22Rv1 (cell line): ENCODE measurements at regions not wholly inside any gene's neighbourhood (a gene's known extent, or its start where the extent isn't known, plus 50 kb on each side); places are given as distances from the start of the nearest gene placed in this dataset.

Experiments used
- H3K27ac ChIP-seq: fragments of 450-650 bp; 2 replicates; pipeline ENCODE4 v1.5.1; 2017
- CTCF ChIP-seq: fragments of 450-650 bp; IDR thresholded peaks from 2 replicates; pipeline ENCODE4 v1.5.1; 2017; ENCODE audit warnings: mild to moderate bottlenecking
- ZFX ChIP-seq: fragments of 450-650 bp; IDR thresholded peaks from 2 replicates; pipeline ENCODE4 v1.6.1; 2017; ENCODE audit warnings: antibody characterized with exemption, borderline replicate concordance

- no peak overlapping the region for H3K27ac ChIP-seq
- no peak for TF ChIP-seq ZFX
- TF ChIP-seq CTCF: no peak
Observed at GRCh38 chr11:45423475-45424120, 137.5 kb upstream of the SYT13 start.

GRCh38 chr11:45423036-45423435 lies 136.9 kb upstream of the SYT13 start:
- no peak overlapping the region for H3K27ac ChIP-seq
- TF ChIP-seq ZFX (no peak), CTCF (no peak)

GRCh38 chr11:45414088-45414487 lies 127.9 kb upstream of the SYT13 start:
- TF ChIP-seq ZFX: no peak
- no peak for TF ChIP-seq CTCF
- H3K27ac ChIP-seq: no peak overlapping the region

- no peak for TF ChIP-seq ZFX
- no peak for TF ChIP-seq CTCF
- H3K27ac ChIP-seq: no peak overlapping the region
Observed at GRCh38 chr11:45413156-45413858, 127.2 kb upstream of the SYT13 start.

- H3K27ac ChIP-seq: no peak overlapping the region
- TF ChIP-seq CTCF (no peak), ZFX (no peak)
Observed at GRCh38 chr11:45412521-45412920, 126.4 kb upstream of the SYT13 start.

- TF ChIP-seq ZFX: no peak
- TF ChIP-seq CTCF: no peak
- H3K27ac ChIP-seq: no peak overlapping the region
Observed at GRCh38 chr11:45412051-45412471, 125.9 kb upstream of the SYT13 start.

GRCh38 chr11:45411228-45411946 lies 125.2 kb upstream of the SYT13 start:
- no peak for TF ChIP-seq CTCF
- no peak for TF ChIP-seq ZFX

More at GRCh38 chr11:45411228-45411946, 125.2 kb upstream of the SYT13 start:
- H3K27ac ChIP-seq: no peak overlapping the region
